Upper lobe of left lung (tissue), 4 donors: ENCODE measurements at regions not wholly inside any gene's neighbourhood (a gene's known extent, or its start where the extent isn't known, plus 50 kb on each side); places are given as distances from the start of the nearest gene placed in this dataset.

Experiments
- POLR2A ChIP-seq, 4 donors: fragments of 450-650 bp; IDR thresholded peaks; one replicate each; pipeline ENCODE4 v1.5.1; 2016 to 2017; ENCODE audit warnings: antibody characterized with exemption in 4 of 4, mild to moderate bottlenecking in 2 of 4
- TF ChIP-seq, protein P1 (sequence below), 6 experiments: fragments of 450-650 bp in 4 of 6; fragments of 200-600 bp in 2 of 6; sonication (generic) in 2 of 6; IDR thresholded peaks; one replicate each; pipeline ENCODE4 v1.5.1; 2016 to 2019; ENCODE audit warnings: antibody characterized with exemption in 6 of 6

DNA sequence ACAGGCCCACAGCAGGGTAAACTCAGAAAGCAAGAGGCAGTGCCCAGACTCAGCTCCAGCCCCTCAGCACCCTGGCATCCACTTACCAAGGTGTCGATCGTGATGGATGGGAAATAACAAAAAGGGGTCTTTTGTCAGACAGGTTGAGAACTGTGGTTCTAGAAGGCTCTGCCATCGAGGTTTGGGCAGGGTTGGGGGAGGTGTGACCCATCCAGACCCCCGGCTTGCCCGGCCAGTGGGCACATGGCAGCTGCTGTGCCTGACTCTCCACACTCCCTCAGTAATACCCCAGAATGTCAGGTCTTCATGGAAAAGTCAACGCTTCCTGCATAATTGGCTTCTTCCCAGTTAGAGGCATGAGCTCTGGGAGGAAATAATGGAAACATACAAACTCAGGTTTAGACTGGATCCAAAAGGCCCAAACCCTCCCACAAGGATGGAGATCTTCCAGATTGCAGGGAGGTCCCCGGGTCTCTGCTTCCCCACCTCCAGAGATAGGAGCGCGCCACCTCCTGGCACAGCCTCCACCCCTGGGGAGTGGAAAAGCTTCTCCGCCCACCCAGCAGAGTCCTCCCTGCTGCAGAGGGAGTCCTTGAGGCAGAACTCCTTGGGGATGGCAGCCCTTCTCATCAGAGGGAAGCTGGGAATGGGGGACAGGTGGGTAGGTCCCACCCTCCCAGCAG is 149.8 kb upstream of the IQSEC1 start:
- TF ChIP-seq, protein P1, sequence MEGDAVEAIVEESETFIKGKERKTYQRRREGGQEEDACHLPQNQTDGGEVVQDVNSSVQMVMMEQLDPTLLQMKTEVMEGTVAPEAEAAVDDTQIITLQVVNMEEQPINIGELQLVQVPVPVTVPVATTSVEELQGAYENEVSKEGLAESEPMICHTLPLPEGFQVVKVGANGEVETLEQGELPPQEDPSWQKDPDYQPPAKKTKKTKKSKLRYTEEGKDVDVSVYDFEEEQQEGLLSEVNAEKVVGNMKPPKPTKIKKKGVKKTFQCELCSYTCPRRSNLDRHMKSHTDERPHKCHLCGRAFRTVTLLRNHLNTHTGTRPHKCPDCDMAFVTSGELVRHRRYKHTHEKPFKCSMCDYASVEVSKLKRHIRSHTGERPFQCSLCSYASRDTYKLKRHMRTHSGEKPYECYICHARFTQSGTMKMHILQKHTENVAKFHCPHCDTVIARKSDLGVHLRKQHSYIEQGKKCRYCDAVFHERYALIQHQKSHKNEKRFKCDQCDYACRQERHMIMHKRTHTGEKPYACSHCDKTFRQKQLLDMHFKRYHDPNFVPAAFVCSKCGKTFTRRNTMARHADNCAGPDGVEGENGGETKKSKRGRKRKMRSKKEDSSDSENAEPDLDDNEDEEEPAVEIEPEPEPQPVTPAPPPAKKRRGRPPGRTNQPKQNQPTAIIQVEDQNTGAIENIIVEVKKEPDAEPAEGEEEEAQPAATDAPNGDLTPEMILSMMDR (IDR thresholded peaks at IDR 0.05) = no peak
- TF ChIP-seq POLR2A (IDR thresholded peaks at IDR 0.05) = no peak
